OCI-LY7 (cell line): ENCODE measurements at regions not wholly inside any gene's neighbourhood (a gene's known extent, or its start where the extent isn't known, plus 50 kb on each side); places are given as distances from the start of the nearest gene placed in this dataset.

ENCODE experiments used
- BruUV-seq: library from RNA; stranded (reverse); fragments of 400-500 nt; replicated peaks from 2 replicates; lab custom pipeline; 2021; lab: Mats Ljungman, UMichigan
- CTCF ChIA-PET: fragments of 300-600 bp; sonication (Branson Sonifier 250); formaldehyde crosslinking; loops from one replicate; lab custom pipeline; 2022; ENCODE audit warnings: antibody characterized with exemption; ENCODE audit not compliant: unreplicated experiment; lab: Charles Lee
- POLR2A ChIA-PET: fragments of 300-600 bp; sonication (Branson Sonifier 250); formaldehyde crosslinking; loops from one replicate; lab custom pipeline; 2022; ENCODE audit warnings: antibody characterized with exemption; lab: Charles Lee
- DNase-seq: peaks from one replicate; pipeline ENCODE4 v3.0.0-alpha.2; 2015; ENCODE audit warnings: low spot score
- H2AFZ ChIP-seq: fragments of 200-600 bp; sonication (generic), shearing (Covaris generic); 2 replicates; pipeline ENCODE4 v1.6.1; 2014; ENCODE audit warnings: mild to moderate bottlenecking, antibody characterized with exemption, low read length, moderate library complexity
- H3K27ac ChIP-seq: fragments of 200-600 bp; sonication (generic); 2 replicates; pipeline ENCODE4 v1.5.1; 2014; ENCODE audit warnings: mixed run types, low read depth, mild to moderate bottlenecking, moderate library complexity, low read length, inconsistent platforms; ENCODE audit not compliant: poor library complexity, severe bottlenecking
- H3K36me3 ChIP-seq: fragments of 200-600 bp; sonication (generic); 2 replicates; pipeline ENCODE4 v1.6.1; 2014; ENCODE audit warnings: mild to moderate bottlenecking, antibody characterized with exemption, low read length, moderate library complexity, mixed read lengths; ENCODE audit not compliant: insufficient read depth
- H3K4me1 ChIP-seq: fragments of 200-600 bp; sonication (generic); 2 replicates; pipeline ENCODE4 v1.5.1; 2014; ENCODE audit warnings: mild to moderate bottlenecking, low read length; ENCODE audit not compliant: insufficient read depth, poor library complexity, severe bottlenecking
- H3K4me2 ChIP-seq: fragments of 200-600 bp; sonication (generic); 2 replicates; pipeline ENCODE4 v1.6.1; 2014; ENCODE audit warnings: mild to moderate bottlenecking, low read length
- H3K4me3 ChIP-seq: fragments of 200-600 bp; sonication (generic); 2 replicates; pipeline ENCODE4 v1.5.1; 2014; ENCODE audit warnings: mild to moderate bottlenecking, low read depth, low read length; ENCODE audit not compliant: poor library complexity, severe bottlenecking
- H3K79me2 ChIP-seq: fragments of 200-600 bp; sonication (generic); 2 replicates; pipeline ENCODE4 v1.6.1; 2016; ENCODE audit warnings: low read depth, mild to moderate bottlenecking, low read length, moderate library complexity, mixed read lengths; ENCODE audit not compliant: insufficient read depth
- H3K9me2 ChIP-seq: fragments of 200-600 bp; sonication (generic); 2 replicates; pipeline ENCODE4 v1.6.1; 2016; ENCODE audit warnings: mild to moderate bottlenecking, low read length, mixed read lengths; ENCODE audit not compliant: insufficient read depth
- H3K9me3 ChIP-seq: fragments of 200-600 bp; sonication (generic); 2 replicates; pipeline ENCODE4 v1.6.1; 2014; ENCODE audit warnings: mild to moderate bottlenecking, mixed run types, low read length, mixed read lengths
- H4K20me1 ChIP-seq: fragments of 200-600 bp; sonication (generic); 2 replicates; pipeline ENCODE4 v1.6.1; 2014; ENCODE audit warnings: mild to moderate bottlenecking, antibody characterized with exemption, low read length, moderate library complexity, mixed read lengths; ENCODE audit not compliant: insufficient read depth
- EZH2phosphoT487 ChIP-seq: fragments of 200-600 bp; sonication (generic); IDR thresholded peaks from 2 replicates; pipeline ENCODE4 v1.6.1; 2018; ENCODE audit warnings: low read depth, borderline replicate concordance, mild to moderate bottlenecking, mixed run types, antibody characterized with exemption, low read length, moderate library complexity, mixed read lengths
- intact Hi-C: fragments of 100-400 bp; cut with micrococcal nuclease; formaldehyde crosslinking; loops from one replicate; pipeline ENCODE4 v1.10.0; 2022; ENCODE audit not compliant: unreplicated experiment
- TF ChIP-seq, protein P1 (sequence below): fragments of 200-600 bp; sonication (generic); conservative IDR thresholded peaks from 2 replicates; pipeline ENCODE4 v1.5.1; 2014; ENCODE audit warnings: mild to moderate bottlenecking, antibody characterized with exemption, low read length, moderate library complexity, mixed read lengths

- Histone ChIP-seq H3K9me2 (no peaks in the 10 kb centered on the region), H3K4me3 (no peak overlapping the region), H3K79me2 (no peaks in the 10 kb centered on the region), H3K4me2 (no peak overlapping the region), H2AFZ (no peak overlapping the region), H3K36me3 (no peaks in the 10 kb centered on the region), H3K4me1 (no peaks in the 10 kb centered on the region), H3K9me3 (no peaks in the 10 kb centered on the region), H3K27ac (no peak overlapping the region), H4K20me1 (no peaks in the 10 kb centered on the region)
- no peak for DNase-seq
- BruUV-seq: no TSS peak
- intact Hi-C loops: no loop called here
- CTCF ChIA-PET: no interaction called here
- TF ChIP-seq, protein P1, sequence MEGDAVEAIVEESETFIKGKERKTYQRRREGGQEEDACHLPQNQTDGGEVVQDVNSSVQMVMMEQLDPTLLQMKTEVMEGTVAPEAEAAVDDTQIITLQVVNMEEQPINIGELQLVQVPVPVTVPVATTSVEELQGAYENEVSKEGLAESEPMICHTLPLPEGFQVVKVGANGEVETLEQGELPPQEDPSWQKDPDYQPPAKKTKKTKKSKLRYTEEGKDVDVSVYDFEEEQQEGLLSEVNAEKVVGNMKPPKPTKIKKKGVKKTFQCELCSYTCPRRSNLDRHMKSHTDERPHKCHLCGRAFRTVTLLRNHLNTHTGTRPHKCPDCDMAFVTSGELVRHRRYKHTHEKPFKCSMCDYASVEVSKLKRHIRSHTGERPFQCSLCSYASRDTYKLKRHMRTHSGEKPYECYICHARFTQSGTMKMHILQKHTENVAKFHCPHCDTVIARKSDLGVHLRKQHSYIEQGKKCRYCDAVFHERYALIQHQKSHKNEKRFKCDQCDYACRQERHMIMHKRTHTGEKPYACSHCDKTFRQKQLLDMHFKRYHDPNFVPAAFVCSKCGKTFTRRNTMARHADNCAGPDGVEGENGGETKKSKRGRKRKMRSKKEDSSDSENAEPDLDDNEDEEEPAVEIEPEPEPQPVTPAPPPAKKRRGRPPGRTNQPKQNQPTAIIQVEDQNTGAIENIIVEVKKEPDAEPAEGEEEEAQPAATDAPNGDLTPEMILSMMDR: no peak
- POLR2A ChIA-PET: no interaction called here
These were observed 129.6 kb downstream of the BARX1 start for GRCh38 chr9:93825348-93826115.

DNA sequence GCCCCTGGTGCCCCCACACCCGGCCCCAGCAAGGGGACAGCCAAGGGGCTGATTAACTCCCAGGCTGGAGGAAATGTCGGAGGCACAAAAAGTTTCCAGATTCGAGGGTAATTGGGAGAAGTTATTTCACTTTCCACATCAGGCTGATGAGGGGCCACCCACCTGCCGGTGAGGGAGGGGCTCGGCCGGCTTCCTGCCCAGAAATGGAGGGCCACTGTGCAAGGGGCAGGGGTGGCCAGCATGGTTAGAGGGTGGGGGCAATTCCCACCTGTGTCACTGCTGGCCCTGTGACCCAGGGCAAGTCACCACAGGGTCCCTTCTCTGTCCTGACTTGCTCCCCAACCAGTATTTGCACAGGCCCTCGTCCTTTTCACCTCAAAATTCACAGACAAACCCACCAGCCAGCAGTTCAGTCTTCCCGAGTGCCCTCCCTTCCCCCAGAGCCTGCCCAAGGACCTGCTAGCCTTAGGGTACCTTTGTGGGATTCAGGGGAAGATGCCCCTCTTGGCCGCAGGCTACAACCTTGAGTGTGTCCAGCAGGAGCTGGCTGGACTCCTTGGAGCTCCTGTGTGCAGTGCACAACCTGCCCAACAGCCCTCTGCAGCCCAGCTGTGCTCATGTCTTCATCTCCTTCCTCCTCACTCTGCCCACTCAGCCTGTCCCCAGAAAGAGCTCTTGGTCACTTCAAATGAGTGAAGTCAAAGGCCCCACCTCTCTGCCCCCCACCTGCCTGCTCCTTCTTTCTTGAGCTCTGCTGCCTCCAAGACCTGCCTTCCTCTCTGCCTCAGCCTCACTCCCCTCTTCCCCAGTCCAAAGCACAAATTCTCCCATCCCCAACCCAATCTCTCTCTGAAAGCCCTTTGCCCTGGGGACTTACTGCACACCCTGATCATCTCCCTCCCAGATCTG lies 130.5 kb downstream of the BARX1 start:
- Histone ChIP-seq H4K20me1 (no peaks in the 10 kb centered on the region), H2AFZ (no peak overlapping the region), H3K4me1 (no peaks in the 10 kb centered on the region), H3K4me3 (no peak overlapping the region), H3K4me2 (no peak overlapping the region), H3K36me3 (no peaks in the 10 kb centered on the region), H3K9me3 (no peaks in the 10 kb centered on the region), H3K27ac (no peak overlapping the region), H3K9me2 (no peaks in the 10 kb centered on the region), H3K79me2 (no peaks in the 10 kb centered on the region)
- TF ChIP-seq, protein P1: no peak
- no peak for TF ChIP-seq EZH2phosphoT487
- no peak for DNase-seq
- POLR2A ChIA-PET: no interaction called here
- CTCF ChIA-PET: no interaction called here
- BruUV-seq: no TSS peak
- intact Hi-C loops: no loop called here
